Stimulated activated naive CD8-positive, alpha-beta T cell treated with anti-CD3 and anti-CD28 coated beads, Interleukin-15, amount 100 ng/mL, for 72 hours (primary cell): ENCODE measurements at regions not wholly inside any gene's neighbourhood (a gene's known extent, or its start where the extent isn't known, plus 50 kb on each side); places are given as distances from the start of the nearest gene placed in this dataset.
"Not testable (repeated sequence)": the region's sequence is repeated elsewhere in the genome, so short reads cannot be mapped to it uniquely, and the experiment has no call there.

ENCODE experiments used
- ATAC-seq: fragments of 150-1000 bp; cut with Tn5 transposase; 2 replicates; pipeline ENCODE4 v1.10.0; 2021; ENCODE audit warnings: mild to moderate bottlenecking, moderate library complexity
- DNase-seq, 2 donors: peaks; one replicate each; pipeline ENCODE4 v3.0.0; 2021 to 2022
- H3K27ac Mint-ChIP-seq, 2 donors: one replicate each; pipeline ENCODE4 v1.8.0; 2022; ENCODE audit warnings: mild to moderate bottlenecking in 2 of 2, mixed read lengths in 2 of 2, moderate library complexity in 2 of 2
- H3K27me3 Mint-ChIP-seq: one replicate; pipeline ENCODE4 v1.8.0; 2022; ENCODE audit warnings: mixed read lengths
- H3K4me1 Mint-ChIP-seq: one replicate; pipeline ENCODE4 v1.8.0; 2022; ENCODE audit warnings: mild to moderate bottlenecking, mixed read lengths
- H3K4me3 Mint-ChIP-seq, 2 donors: one replicate each; pipeline ENCODE4 v1.8.0; 2022; ENCODE audit warnings: mild to moderate bottlenecking in 2 of 2, mixed read lengths in 2 of 2, moderate library complexity in 1 of 2
- H3K9me3 Mint-ChIP-seq, 2 donors: one replicate each; pipeline ENCODE4 v1.8.0; 2022; ENCODE audit warnings: mixed read lengths in 2 of 2

DNA sequence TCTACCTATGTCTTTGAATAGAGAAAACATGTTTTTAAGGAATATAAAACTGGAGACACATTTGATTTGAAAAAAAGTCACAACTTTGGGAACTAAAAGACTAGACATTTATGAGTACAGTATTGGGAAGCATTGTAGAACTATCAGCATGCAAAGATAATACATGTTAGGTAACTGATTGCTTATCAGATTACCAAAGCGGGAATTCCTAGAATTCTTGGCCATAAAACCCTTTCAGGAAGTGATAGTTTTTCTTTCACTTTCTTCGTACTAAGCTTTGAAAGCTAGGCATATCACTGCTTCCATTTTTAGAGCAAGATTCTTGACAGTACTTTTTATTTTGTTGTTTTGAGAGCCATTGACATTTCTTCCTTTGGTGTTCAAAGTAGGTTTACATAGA is 646.6 kb upstream of the PITX2 start:
- DNase-seq: no peak
- H3K27ac Mint-ChIP-seq: no peak overlapping the region
- ATAC-seq: no peak
- no peak overlapping the region for H3K4me3 Mint-ChIP-seq
- no peaks in the 10 kb centered on the region for H3K4me1 Mint-ChIP-seq
- H3K27me3 Mint-ChIP-seq: no peaks in the 10 kb centered on the region
- H3K9me3 Mint-ChIP-seq: peaks cover 0 to 5% of the 10 kb centered on the region in 2 donors

DNA sequence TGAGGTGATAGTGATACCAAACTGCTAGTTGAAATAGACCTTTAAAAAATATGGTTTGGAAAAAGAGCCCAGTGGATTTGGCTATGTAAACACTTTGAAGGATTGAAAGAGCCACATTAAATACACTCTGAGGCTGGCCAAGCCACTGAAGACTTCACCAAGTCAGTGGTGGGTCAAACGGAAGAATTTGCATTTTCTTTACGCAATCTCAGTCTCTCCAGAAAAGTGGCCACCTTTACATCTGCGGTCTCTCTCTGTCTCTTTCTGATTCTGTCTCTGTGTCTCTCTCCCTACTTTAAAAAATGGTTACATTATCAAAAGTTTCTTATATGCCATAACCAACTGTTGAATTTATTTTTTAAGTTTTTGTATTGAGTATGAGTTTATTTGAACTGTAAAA is 651.2 kb upstream of the PITX2 start:
- no peak for DNase-seq
- no peak for ATAC-seq
- no peak overlapping the region for H3K27ac Mint-ChIP-seq
- no peak overlapping the region for H3K4me3 Mint-ChIP-seq
- H3K9me3 Mint-ChIP-seq: peaks cover 0 to 5% of the 10 kb centered on the region in 2 donors
- no peaks in the 10 kb centered on the region for H3K4me1 Mint-ChIP-seq
- H3K27me3 Mint-ChIP-seq: no peaks in the 10 kb centered on the region

DNA sequence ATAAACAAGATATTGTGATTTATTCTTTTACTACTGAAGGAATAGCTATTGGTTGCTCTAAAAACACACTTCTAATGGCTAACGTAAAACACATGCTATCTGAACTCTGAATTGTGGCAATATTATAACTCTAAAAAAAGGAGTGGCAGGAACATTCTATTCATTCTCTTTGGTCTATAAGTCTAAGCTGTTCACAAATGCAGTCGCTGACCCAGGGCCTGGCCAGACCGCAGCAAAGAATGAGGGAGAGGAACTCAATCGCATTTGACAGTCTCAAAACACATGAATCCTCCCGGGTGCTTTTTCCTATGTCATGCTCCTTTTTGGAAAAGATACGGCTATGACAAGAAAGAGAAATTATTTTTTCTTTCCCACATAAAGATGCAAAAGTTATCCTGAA is 651.6 kb upstream of the PITX2 start:
- Mint-ChIP-seq H3K27me3 (no peaks in the 10 kb centered on the region), H3K9me3 (peaks cover 0 to 4% of the 10 kb centered on the region in 2 donors), H3K27ac (no peak overlapping the region), H3K4me1 (no peaks in the 10 kb centered on the region), H3K4me3 (no peak overlapping the region)
- DNase-seq (no peak), ATAC-seq (no peak)

DNA sequence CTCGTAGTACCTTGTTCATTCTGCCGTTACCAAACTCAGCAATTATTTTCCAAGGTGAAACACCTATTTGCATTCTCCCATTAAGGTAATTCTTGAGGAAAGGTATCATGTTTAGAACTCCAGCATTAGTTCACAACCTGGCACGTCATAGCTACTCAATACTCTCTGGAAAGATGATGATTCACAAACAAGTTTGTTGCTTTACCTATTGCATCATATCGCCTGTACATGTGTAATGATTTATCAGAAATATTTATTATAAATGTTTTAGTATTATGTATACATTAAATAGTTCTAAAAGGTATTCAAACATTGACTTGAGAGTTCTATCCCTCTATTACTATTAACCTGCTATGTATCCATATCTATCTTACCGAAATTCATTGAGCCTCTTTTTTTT is 658.3 kb upstream of the PITX2 start:
- Mint-ChIP-seq H3K4me3 (no peak overlapping the region), H3K27ac (no peak overlapping the region), H3K27me3 (no peaks in the 10 kb centered on the region), H3K4me1 (no peaks in the 10 kb centered on the region), H3K9me3 (no peaks in the 10 kb centered on the region)
- DNase-seq: no peak
- no peak for ATAC-seq

DNA sequence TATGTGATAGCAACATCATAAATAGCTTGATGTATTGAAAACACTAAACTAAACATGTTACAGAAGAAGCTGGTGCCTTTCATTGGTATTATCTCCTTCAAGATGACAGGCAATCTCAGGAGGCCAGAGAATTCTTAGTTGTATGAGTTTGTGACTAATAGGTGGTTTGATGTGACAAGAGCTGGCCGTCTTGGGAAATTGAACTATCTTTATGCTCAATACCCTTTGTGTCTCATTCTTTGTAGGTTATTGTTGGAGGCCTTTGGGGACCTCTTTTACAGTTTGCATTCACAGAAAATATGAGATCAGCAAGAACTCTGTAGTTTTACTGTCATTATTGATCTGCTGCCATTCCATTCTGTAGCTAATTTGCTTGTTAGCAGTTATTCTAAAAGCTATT is 659.2 kb upstream of the PITX2 start:
- H3K9me3 Mint-ChIP-seq: no peaks in the 10 kb centered on the region
- no peak for ATAC-seq
- no peak overlapping the region for H3K27ac Mint-ChIP-seq
- no peak for DNase-seq
- no peak overlapping the region for H3K4me3 Mint-ChIP-seq
- no peaks in the 10 kb centered on the region for H3K4me1 Mint-ChIP-seq
- H3K27me3 Mint-ChIP-seq: no peaks in the 10 kb centered on the region

DNA sequence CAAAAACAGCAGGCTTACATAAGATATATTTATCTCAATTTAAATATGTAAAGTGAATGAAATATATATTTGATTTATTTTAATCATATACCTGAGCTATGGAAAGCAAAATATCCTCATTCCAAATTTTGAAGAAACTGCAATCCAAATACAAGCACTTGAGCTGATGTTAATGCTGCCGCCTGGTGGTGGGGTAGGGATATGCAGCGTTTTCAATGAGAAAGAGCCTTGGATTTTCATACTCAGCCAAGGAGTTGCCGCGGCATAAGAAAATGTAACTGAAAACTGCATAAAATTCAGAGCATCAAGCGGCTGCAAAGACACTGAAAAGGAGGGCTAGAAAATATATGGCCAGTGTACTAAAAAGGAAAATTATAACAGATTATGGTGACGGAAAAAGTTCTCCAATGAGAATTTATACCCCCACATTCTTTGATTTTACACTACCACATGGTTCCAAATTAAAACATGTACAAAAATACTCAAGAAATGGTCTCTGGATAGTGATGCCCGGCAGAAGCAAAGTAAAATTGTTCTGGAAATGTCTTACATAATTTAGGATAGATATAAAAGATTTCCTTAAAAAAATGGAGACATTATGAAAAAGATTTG is 660.3 kb upstream of the PITX2 start:
- no peaks in the 10 kb centered on the region for H3K9me3 Mint-ChIP-seq
- no peak overlapping the region for H3K4me3 Mint-ChIP-seq
- no peaks in the 10 kb centered on the region for H3K27me3 Mint-ChIP-seq
- H3K27ac Mint-ChIP-seq: no peak overlapping the region
- DNase-seq: peak; percentile 29 to 35
- no peak for ATAC-seq
- no peaks in the 10 kb centered on the region for H3K4me1 Mint-ChIP-seq

DNA sequence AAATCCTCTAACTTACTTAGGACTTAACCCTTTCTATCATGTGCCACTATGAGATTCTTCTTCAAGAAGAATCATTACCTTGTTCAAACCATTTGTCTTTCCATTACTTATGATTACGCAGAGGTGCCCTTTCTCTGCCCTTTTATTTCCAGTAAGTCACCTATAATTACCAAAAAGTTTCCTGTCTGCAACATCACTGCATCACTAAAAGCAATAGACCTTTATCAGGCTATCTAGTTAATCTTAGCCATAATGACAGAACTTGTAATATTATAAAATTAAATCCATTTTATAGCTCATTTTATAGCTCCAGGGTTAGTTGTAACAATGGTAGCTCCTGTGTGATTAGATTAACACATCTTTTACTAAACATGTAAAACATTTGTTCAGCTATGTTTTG is 673.6 kb upstream of the PITX2 start:
- Mint-ChIP-seq H3K4me3 (no peak overlapping the region), H3K9me3 (peaks cover 0 to 4% of the 10 kb centered on the region in 2 donors), H3K4me1 (no peaks in the 10 kb centered on the region), H3K27me3 (no peaks in the 10 kb centered on the region), H3K27ac (no peak overlapping the region)
- ATAC-seq (no peak), DNase-seq (no peak)

DNA sequence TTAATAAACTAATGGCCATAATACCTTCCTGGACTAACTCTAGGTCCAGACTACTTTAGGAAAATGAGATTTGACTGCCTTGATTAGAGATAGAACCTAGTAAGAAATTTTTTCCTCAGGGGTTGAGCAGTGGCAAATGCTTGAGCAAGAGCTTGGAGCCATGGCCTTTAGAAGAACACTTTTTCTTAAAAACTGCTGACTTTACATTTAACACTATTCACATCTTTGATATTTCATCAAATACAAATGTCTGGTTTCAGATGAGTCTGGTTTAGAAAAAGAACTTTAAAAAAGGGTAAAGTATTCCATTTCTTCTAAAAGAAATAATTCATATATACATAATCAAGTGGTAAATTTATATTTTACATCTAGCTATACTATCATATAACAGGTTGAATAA is 680.9 kb upstream of the PITX2 start:
- Mint-ChIP-seq H3K4me3 (no peak overlapping the region), H3K27me3 (no peaks in the 10 kb centered on the region), H3K9me3 (peaks cover 0 to 7% of the 10 kb centered on the region in 2 donors), H3K4me1 (no peaks in the 10 kb centered on the region), H3K27ac (no peak overlapping the region)
- DNase-seq (no peak), ATAC-seq (no peak)

DNA sequence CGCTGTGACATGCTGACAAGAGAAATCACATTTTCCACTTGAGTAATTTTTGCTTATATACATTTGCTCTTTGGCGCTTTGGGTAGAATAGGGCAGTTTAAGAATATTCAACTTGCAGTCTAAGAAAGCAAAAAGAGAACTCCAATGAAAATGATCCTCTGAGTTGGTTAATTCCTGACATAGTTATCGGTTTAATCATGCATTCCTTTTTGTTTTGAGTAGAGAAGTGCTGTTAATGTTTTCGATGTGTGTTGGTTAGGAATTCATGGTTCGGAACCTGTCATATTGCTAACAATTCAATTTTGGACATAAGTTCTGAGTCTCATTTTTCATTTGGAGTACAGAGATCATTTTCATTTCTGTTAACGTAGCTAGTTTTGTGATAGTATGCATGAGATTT is 700.6 kb upstream of the PITX2 start:
- ATAC-seq (no peak), DNase-seq (no peak)
- Mint-ChIP-seq H3K27ac (no peak overlapping the region), H3K9me3 (peaks cover 0 to 5% of the 10 kb centered on the region in 2 donors), H3K27me3 (no peaks in the 10 kb centered on the region), H3K4me1 (no peaks in the 10 kb centered on the region), H3K4me3 (no peak overlapping the region)

DNA sequence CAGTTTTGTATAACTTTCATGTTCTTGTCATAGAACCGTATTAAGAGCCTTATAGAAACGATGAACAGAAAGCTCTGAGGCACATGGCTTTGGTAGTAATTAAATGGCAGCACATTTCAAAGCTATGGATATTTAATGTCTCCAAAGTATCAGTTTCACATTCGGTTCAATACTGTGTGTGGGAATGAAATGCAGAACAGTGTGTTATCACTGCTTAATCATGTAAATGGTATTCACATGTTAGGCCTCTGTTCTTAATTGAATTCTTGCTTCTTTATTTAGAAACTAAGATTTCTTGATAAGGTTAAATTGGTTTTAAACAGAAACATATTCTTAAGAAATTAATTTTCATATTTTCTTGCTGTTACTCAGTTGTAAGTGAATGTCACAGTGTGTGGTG is 701.0 kb upstream of the PITX2 start:
- ATAC-seq: no peak
- no peak for DNase-seq
- H3K27ac Mint-ChIP-seq: no peak overlapping the region
- H3K9me3 Mint-ChIP-seq: peaks cover 0 to 5% of the 10 kb centered on the region in 2 donors
- no peaks in the 10 kb centered on the region for H3K4me1 Mint-ChIP-seq
- H3K27me3 Mint-ChIP-seq: no peaks in the 10 kb centered on the region
- H3K4me3 Mint-ChIP-seq: no peak overlapping the region

DNA sequence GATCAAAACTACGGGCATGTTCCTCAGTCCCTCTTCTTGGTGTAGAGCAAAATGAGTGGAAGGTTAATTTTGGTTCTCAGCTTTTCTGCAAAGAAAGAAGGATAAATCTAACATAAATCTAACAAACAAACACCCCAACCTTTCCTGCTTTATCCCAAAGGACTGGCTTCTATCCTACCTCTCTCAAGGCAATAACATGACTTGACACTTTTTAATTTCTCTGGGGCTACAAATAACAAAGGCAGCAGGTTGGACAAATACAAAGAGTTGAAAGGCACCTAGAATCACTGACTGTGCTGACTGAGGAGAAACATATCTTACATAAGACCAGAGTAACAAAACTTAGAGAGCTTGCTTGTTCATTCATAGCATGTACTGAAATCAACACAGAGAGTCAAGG is 703.6 kb upstream of the PITX2 start:
- Mint-ChIP-seq H3K4me1 (no peaks in the 10 kb centered on the region), H3K4me3 (no peak overlapping the region), H3K27ac (no peak overlapping the region), H3K9me3 (peaks cover 10% of the 10 kb centered on the region in 2 donors), H3K27me3 (no peaks in the 10 kb centered on the region)
- no peak for DNase-seq
- ATAC-seq: no peak

DNA sequence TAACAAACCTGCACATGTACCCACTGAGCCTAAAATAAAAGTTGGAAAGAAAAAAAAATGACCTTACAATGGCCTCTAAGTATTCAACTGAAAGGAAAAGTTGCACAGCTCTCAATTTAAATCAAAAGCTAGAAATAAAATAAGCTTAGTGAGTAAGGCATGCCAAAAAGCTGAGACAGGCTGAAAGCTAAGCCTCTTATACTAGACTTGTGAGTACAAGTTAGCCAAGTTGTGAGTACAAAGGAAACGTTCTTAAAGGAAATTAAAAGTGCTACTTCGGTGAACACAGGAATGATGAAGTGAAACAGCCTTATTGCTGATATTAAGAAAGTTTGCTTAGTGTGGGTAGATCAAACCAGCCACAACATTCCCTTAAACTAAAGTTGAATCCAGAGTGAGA is 707.9 kb upstream of the PITX2 start:
- DNase-seq (no peak), ATAC-seq (no peak)
- Mint-ChIP-seq H3K27me3 (no peaks in the 10 kb centered on the region), H3K4me3 (no peak overlapping the region), H3K4me1 (no peaks in the 10 kb centered on the region), H3K27ac (no peak overlapping the region), H3K9me3 (peaks cover 10 to 16% of the 10 kb centered on the region in 2 donors)

DNA sequence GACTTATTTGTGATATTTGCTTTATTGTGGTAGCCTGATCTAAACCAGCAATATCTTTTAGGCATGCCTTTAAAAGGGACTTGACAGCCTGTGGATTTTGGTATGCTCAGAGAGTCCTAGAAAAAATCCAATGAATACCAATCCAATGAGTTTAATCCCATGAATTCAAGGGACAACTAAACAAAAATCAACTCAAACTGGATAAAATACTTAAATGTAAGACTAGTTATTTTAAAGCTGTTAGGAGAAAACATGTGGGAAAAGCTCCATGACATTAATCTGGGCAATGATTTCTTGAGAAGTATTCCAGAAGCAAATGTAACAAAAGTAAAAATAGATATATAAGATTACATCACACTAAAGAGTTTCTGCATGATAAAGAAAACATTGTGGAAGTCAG is 711.5 kb upstream of the PITX2 start:
- no peak overlapping the region for H3K27ac Mint-ChIP-seq
- H3K9me3 Mint-ChIP-seq: peaks cover 6 to 16% of the 10 kb centered on the region in 2 donors
- ATAC-seq (no peak), DNase-seq (no peak)
- no peaks in the 10 kb centered on the region for H3K27me3 Mint-ChIP-seq
- H3K4me1 Mint-ChIP-seq: no peaks in the 10 kb centered on the region
- no peak overlapping the region for H3K4me3 Mint-ChIP-seq

DNA sequence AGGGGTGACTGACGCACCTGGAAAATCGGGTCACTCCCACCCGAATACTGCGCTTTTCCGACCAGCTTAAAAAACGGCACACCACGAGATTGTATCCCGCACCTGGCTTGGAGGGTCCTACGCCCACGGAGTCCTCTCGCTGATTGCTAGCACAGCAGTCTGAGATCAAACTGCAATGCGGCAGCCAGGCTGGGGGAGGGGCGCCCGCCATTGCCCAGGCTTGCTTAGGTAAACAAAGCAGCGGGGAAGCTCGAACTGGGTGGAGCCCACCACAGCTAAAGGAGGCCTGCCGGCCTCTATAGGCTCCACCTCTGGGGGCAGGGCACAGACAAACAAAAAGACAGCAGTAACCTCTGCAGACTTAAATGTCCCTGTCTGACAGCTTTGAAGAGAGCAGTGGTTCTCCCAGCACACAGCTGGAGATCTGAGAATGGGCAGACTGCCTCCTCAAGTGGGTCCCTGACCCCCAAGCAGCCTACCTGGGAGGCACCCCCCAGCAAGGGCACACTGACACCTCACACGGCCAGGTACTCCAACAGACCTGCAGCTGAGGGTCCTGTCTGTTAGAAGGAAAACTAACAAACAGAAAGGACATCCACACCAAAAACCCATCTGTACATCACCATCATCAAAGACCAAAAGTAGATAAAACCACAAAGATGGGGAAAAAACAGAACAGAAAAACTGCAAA is 714.5 kb upstream of the PITX2 start:
- not testable (repeated sequence) for H3K4me3 Mint-ChIP-seq, ATAC-seq, H3K4me1 Mint-ChIP-seq, H3K9me3 Mint-ChIP-seq, H3K27ac Mint-ChIP-seq, DNase-seq, H3K27me3 Mint-ChIP-seq

DNA sequence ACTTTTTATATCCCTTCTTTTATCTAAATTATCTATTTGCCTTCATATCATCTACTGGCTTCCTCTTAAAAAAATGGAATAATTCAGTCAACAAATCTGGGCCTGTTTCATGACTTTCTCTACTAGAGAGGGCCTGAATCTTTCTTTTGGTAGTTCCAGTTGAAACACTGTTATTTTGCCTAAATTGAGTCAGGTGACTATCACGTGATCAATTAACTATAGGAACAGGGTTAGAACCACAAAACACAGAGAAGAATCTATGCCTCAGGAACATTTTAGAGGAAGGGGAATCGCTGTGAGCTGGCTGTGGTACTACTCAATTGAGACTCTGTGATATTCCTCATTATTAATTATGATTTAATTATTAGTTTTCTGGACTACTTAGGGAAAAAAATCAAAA is 736.7 kb upstream of the PITX2 start:
- DNase-seq (no peak), ATAC-seq (no peak)
- H3K4me1 Mint-ChIP-seq: no peaks in the 10 kb centered on the region

DNA sequence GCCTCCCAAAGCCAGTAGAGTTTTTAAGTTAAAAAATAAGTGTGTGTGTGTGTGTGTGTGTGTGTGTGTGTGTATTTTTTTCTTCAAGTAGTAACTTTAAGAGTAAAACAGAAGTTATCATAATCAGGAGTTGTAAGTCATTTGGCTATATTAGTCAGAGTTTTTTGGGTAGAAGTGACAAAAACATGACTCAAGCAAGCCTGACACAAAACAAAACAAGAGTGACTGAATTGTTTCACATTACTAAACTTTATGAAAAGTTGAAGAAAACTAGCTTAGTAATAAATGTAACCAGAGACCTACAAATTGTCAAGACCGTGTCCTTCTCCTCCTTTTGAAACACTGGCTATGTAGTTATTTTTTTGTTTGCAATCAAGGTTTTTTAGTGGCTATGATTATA is 738.0 kb upstream of the PITX2 start:
- Mint-ChIP-seq H3K27ac (no peak overlapping the region), H3K27me3 (no peaks in the 10 kb centered on the region)

More for the DNA sequence above, 736.7 kb upstream of the PITX2 start:
- Mint-ChIP-seq H3K27me3 (no peaks in the 10 kb centered on the region), H3K27ac (no peak overlapping the region), H3K9me3 (no peaks in the 10 kb centered on the region), H3K4me3 (no peak overlapping the region)

DNA sequence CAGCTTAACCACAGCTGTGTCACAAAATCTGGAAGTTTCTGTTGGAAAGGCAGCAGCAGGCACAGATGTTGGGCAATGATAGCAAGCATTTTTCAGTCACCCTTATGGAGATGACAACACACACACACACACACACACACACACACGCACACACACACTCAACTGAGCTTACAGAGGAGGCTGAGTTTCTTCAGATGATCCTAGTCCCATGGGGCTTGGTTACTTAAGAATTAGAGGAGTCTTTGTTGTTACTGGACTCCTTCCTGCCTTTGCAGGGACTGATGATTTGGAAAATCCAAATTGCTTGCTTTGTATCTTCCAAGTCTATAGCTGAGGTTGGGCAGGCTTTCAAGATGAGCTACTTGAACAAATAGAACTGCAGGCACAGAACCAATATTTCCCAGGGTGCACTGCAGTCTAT is 740.1 kb upstream of the PITX2 start:
- Mint-ChIP-seq H3K4me1 (no peaks in the 10 kb centered on the region), H3K4me3 (no peak overlapping the region), H3K27ac (no peak overlapping the region), H3K9me3 (no peaks in the 10 kb centered on the region), H3K27me3 (no peaks in the 10 kb centered on the region)
- no peak for ATAC-seq
- no peak for DNase-seq

More for the DNA sequence above, 738.0 kb upstream of the PITX2 start:
- H3K4me1 Mint-ChIP-seq: no peaks in the 10 kb centered on the region
- no peak overlapping the region for H3K4me3 Mint-ChIP-seq
- ATAC-seq: no peak
- DNase-seq: no peak
- H3K9me3 Mint-ChIP-seq: no peaks in the 10 kb centered on the region
